ENCODE measurements at regions not wholly inside any gene's neighbourhood (a gene's known extent, or its start where the extent isn't known, plus 50 kb on each side); places are given as distances from the start of the nearest gene placed in this dataset.

- FAIRE-seq, result no peak
Observed at GRCh38 chr20:60977901-60978300, 274.2 kb upstream of the CDH4 start.

- FAIRE-seq, result no peak
Observed at GRCh38 chr20:60984666-60985065, 267.4 kb upstream of the CDH4 start.

GRCh38 chr20:60986506-60987156 is 265.4 kb upstream of the CDH4 start:
- FAIRE-seq, result no peak

- FAIRE-seq, result no peak
Observed at GRCh38 chr20:60990061-60990460, 262.0 kb upstream of the CDH4 start.

GRCh38 chr20:60990643-60991042 is 261.4 kb upstream of the CDH4 start:
- no peak for FAIRE-seq

GRCh38 chr20:60993433-60994044 is 258.5 kb upstream of the CDH4 start:
- FAIRE-seq, result no peak

GRCh38 chr20:60999250-60999649 is 252.8 kb upstream of the CDH4 start:
- FAIRE-seq, result no peak

GRCh38 chr20:61002090-61002489 is 250.0 kb upstream of the CDH4 start:
- FAIRE-seq, result no peak

- FAIRE-seq, result no peak
Observed at GRCh38 chr20:61014491-61014890, 237.6 kb upstream of the CDH4 start.

GRCh38 chr20:61015602-61016001 is 236.5 kb upstream of the CDH4 start:
- no peak for FAIRE-seq

- no peak for FAIRE-seq
Observed at GRCh38 chr20:61019322-61019721, 232.7 kb upstream of the CDH4 start.

GRCh38 chr20:61023612-61024011 is 228.4 kb upstream of the CDH4 start:
- FAIRE-seq, result no peak

GRCh38 chr20:61024390-61024789 is 227.7 kb upstream of the CDH4 start:
- FAIRE-seq, result no peak

- FAIRE-seq, result no peak
Observed at GRCh38 chr20:61025536-61025935, 226.5 kb upstream of the CDH4 start.

GRCh38 chr20:61026173-61026572 is 225.9 kb upstream of the CDH4 start:
- no peak for FAIRE-seq

GRCh38 chr20:61026731-61027130 is 225.3 kb upstream of the CDH4 start:
- FAIRE-seq, result no peak

GRCh38 chr20:61027218-61027617 is 224.8 kb upstream of the CDH4 start:
- no peak for FAIRE-seq

GRCh38 chr20:61030130-61030529 is 221.9 kb upstream of the CDH4 start:
- FAIRE-seq, result no peak

GRCh38 chr20:61031101-61031830 is 220.8 kb upstream of the CDH4 start:
- no peak for FAIRE-seq

- FAIRE-seq, result no peak
Observed at GRCh38 chr20:61037498-61037897, 214.6 kb upstream of the CDH4 start.

GRCh38 chr20:61041481-61041880 is 210.6 kb upstream of the CDH4 start:
- no peak for FAIRE-seq

- FAIRE-seq, result no peak
Observed at GRCh38 chr20:61042506-61043385, 209.3 kb upstream of the CDH4 start.

GRCh38 chr20:61043681-61044080 is 208.4 kb upstream of the CDH4 start:
- no peak for FAIRE-seq

All from islet of Langerhans (tissue), 1 donor.